ENCODE measurements at regions not wholly inside any gene's neighbourhood (a gene's known extent, or its start where the extent isn't known, plus 50 kb on each side); places are given as distances from the start of the nearest gene placed in this dataset.

DNA sequence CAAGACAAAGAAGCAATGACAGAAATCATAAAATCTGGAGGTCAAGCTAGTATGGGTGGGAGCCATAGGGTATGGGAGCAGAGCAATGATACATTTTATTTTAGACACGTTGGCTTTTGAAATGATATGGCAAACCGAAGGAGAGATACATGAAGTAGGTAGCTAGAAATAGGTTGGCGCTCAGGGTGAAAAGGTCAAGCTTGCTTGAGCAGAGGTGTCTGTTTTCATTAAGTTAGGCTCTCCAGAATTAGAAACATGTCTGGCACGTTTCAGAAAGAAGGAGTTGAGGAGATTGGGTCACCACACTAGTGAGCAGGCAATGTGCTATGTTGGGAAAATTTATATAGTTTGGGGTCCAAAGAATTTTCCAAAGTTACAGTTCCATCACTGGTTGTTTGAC, 151.4 kb downstream of the AMY1C start:
- no peak for TF ChIP-seq CTCF (conservative IDR thresholded peaks at IDR 0.05)
- TF ChIP-seq EZH2 (IDR thresholded peaks at IDR 0.05; ENCODE audit: low read depth) = no peak

Data from PC-9 (cell line).